HCT116 (cell line): ENCODE measurements at regions not wholly inside any gene's neighbourhood (a gene's known extent, or its start where the extent isn't known, plus 50 kb on each side); places are given as distances from the start of the nearest gene placed in this dataset.

ENCODE experiments used
- ATAC-seq: fragments of 200-7000 bp; cut with Tn5 transposase; 2 replicates; pipeline ENCODE4 v1.9.1; 2020; ENCODE audit warnings: mild to moderate bottlenecking, moderate library complexity
- BruUV-seq: library from RNA; stranded (reverse); fragments of 400-500 nt; replicated peaks from 2 replicates; lab custom pipeline; 2021; lab: Mats Ljungman, UMichigan
- CTCF ChIA-PET: fragments of 300-600 bp; sonication (Branson Sonifier 250); formaldehyde crosslinking; loops from one replicate; lab custom pipeline; 2021; ENCODE audit warnings: antibody characterized with exemption; lab: Charles Lee
- POLR2A ChIA-PET: fragments of 300-600, 350-600 bp; sonication (Branson Sonifier 250); formaldehyde crosslinking; loops from one replicate; lab custom pipeline; 2021; ENCODE audit warnings: antibody characterized with exemption; lab: Charles Lee
- RAD21 ChIA-PET, 2 experiments: fragments of 300-600 bp; sonication (Branson Sonifier 250); formaldehyde crosslinking; loops; one replicate each; lab custom pipeline; 2023; ENCODE audit warnings: low total read pairs in 2 of 2; ENCODE audit not compliant: uncharacterized antibody in 2 of 2, unreplicated experiment in 2 of 2, low non-redundant PET in 1 of 2; lab: Charles Lee
- DNase-seq: peaks from one replicate; pipeline ENCODE4 v3.0.0-alpha.2; 2010; ENCODE audit warnings: low read depth, low spot score
- H2AFZ ChIP-seq: fragments of 200-600 bp; shearing (Covaris generic), sonication (generic); 2 replicates; pipeline ENCODE4 v1.6.1; 2017; ENCODE audit warnings: low read depth, mixed run types, mixed read lengths, antibody characterized with exemption, low read length; ENCODE audit not compliant: poor library complexity, severe bottlenecking
- H3K27ac ChIP-seq: 2 replicates; pipeline ENCODE4 v1.5.1; 2012; ENCODE audit warnings: low read depth, low read length
- H3K27me3 ChIP-seq: fragments of 200-600 bp; sonication (generic); 2 replicates; pipeline ENCODE4 v1.6.1; 2016; ENCODE audit warnings: mixed run types, low read length, mixed read lengths; ENCODE audit not compliant: insufficient read depth
- H3K36me3 ChIP-seq, 2 experiments: fragments of 200-500 bp in 1 of 2; fragments of 200-600 bp in 1 of 2; sonication (Bioruptor generic) in 1 of 2; sonication (generic) in 1 of 2; 2 replicates each; pipeline versions ENCODE4 v1.5.1 to v1.6.1; 2014 to 2016; ENCODE audit warnings: low read length in 2 of 2, inconsistent platforms in 1 of 2, mixed read lengths in 1 of 2, mixed run types in 1 of 2; ENCODE audit not compliant: insufficient read depth in 2 of 2, control insufficient read depth in 1 of 2
- H3K4me1 ChIP-seq, 2 experiments: fragments of 200-600 bp in 1 of 2; sonication (generic) in 1 of 2; 2 replicates each; pipeline versions ENCODE4 v1.5.1 to v1.6.1; 2012 to 2017; ENCODE audit warnings: low read length in 2 of 2, inconsistent platforms in 1 of 2, mild to moderate bottlenecking in 1 of 2, mixed read lengths in 1 of 2, mixed run types in 1 of 2, moderate library complexity in 1 of 2; ENCODE audit not compliant: insufficient read depth in 2 of 2, control insufficient read depth in 1 of 2
- H3K4me2 ChIP-seq: fragments of 200-600 bp; sonication (generic); 2 replicates; pipeline ENCODE4 v1.6.1; 2017; ENCODE audit warnings: mixed run types, low read length, mixed read lengths
- H3K4me3 ChIP-seq, 2 experiments: fragments of 200-600 bp in 1 of 2; sonication (generic) in 1 of 2; replicated peaks in 1 of 2; 2 replicates each; pipeline ENCODE4 v1.5.1; 2011 to 2016; ENCODE audit warnings: low read length in 2 of 2, control low read depth in 1 of 2, low read depth in 1 of 2, mild to moderate bottlenecking in 1 of 2, mixed read lengths in 1 of 2, mixed run types in 1 of 2
- H3K79me2 ChIP-seq: fragments of 200-600 bp; sonication (generic); 2 replicates; pipeline ENCODE4 v1.6.1; 2017; ENCODE audit warnings: mild to moderate bottlenecking, mixed run types, low read length, moderate library complexity, mixed read lengths; ENCODE audit not compliant: insufficient read depth
- H3K9ac ChIP-seq: fragments of 200-600 bp; sonication (generic); 2 replicates; pipeline ENCODE4 v1.6.1; 2016; ENCODE audit warnings: low read length, mixed read lengths
- H3K9me2 ChIP-seq: fragments of 200-600 bp; sonication (generic), shearing (Covaris generic); 2 replicates; pipeline ENCODE4 v1.6.1; 2017; ENCODE audit warnings: mixed run types, mild to moderate bottlenecking, moderate library complexity; ENCODE audit not compliant: insufficient read depth
- H3K9me3 ChIP-seq, 2 experiments: fragments of 200-500 bp in 1 of 2; fragments of 200-600 bp in 1 of 2; sonication (Bioruptor generic) in 1 of 2; sonication (generic) in 1 of 2; 2 replicates each; pipeline ENCODE4 v1.6.1; 2014 to 2017; ENCODE audit warnings: low read length in 2 of 2, mixed read lengths in 2 of 2, inconsistent platforms in 1 of 2, low read depth in 1 of 2, mild to moderate bottlenecking in 1 of 2, mixed run types in 1 of 2, moderate library complexity in 1 of 2; ENCODE audit not compliant: control insufficient read depth in 1 of 2, insufficient read depth in 1 of 2
- H4K20me1 ChIP-seq: fragments of 200-600 bp; sonication (generic), shearing (Covaris generic); 2 replicates; pipeline ENCODE4 v1.6.1; 2017; ENCODE audit warnings: mixed run types, mild to moderate bottlenecking, moderate library complexity; ENCODE audit not compliant: insufficient read depth
- CBX3 ChIP-seq: IDR thresholded peaks from 2 replicates; pipeline ENCODE4 v1.6.1; 2012; ENCODE audit warnings: low read depth
- CEBPB ChIP-seq: IDR thresholded peaks from 2 replicates; pipeline ENCODE4 v1.6.1; 2012; ENCODE audit warnings: low read depth
- EGR1 ChIP-seq: IDR thresholded peaks from 2 replicates; pipeline ENCODE4 v1.6.1; 2012; ENCODE audit warnings: low read depth
- ELF1 ChIP-seq: IDR thresholded peaks from 2 replicates; pipeline ENCODE4 v1.6.1; 2012; ENCODE audit warnings: low read depth, borderline replicate concordance
- EZH2 ChIP-seq: fragments of 200-600 bp; sonication (generic); IDR thresholded peaks from 2 replicates; pipeline ENCODE4 v1.6.1; 2017; ENCODE audit warnings: antibody characterized with exemption, mixed run types
- EZH2phosphoT487 ChIP-seq: fragments of 200-600 bp; IDR thresholded peaks from 2 replicates; pipeline ENCODE4 v1.6.1; 2018; ENCODE audit warnings: antibody characterized with exemption, borderline replicate concordance
- FOSL1 ChIP-seq: IDR thresholded peaks from 2 replicates; pipeline ENCODE4 v1.6.1; 2012; ENCODE audit warnings: low read depth
- POLR2A ChIP-seq: IDR thresholded peaks from 2 replicates; pipeline ENCODE4 v1.7.0; 2011; ENCODE audit warnings: borderline replicate concordance; ENCODE audit not compliant: insufficient read depth, insufficient read length; ENCODE audit errors: extremely low read depth
- SIN3A ChIP-seq: IDR thresholded peaks from 2 replicates; pipeline ENCODE4 v1.6.1; 2012; ENCODE audit warnings: low read depth
- SP1 ChIP-seq: IDR thresholded peaks from 2 replicates; pipeline ENCODE4 v1.6.1; 2012; ENCODE audit warnings: low read depth
- SRF ChIP-seq: IDR thresholded peaks from 2 replicates; pipeline ENCODE4 v1.6.1; 2012; ENCODE audit warnings: low read depth
- YY1 ChIP-seq: IDR thresholded peaks from 2 replicates; pipeline ENCODE4 v1.6.1; 2011; ENCODE audit warnings: low read length, low read depth, moderate library complexity, mild to moderate bottlenecking; ENCODE audit not compliant: insufficient replicate concordance; ENCODE audit errors: extremely low read depth
- ZFX ChIP-seq: fragments of 450-650 bp; IDR thresholded peaks from 2 replicates; pipeline ENCODE4 v1.6.1; 2017
- ZNF274 ChIP-seq: fragments of 200-500 bp; sonication (Bioruptor generic); IDR thresholded peaks from 2 replicates; pipeline ENCODE4 v1.6.1; 2014; ENCODE audit warnings: mild to moderate bottlenecking, low read depth, low read length, inconsistent platforms
- intact Hi-C: fragments of 100-400 bp; cut with micrococcal nuclease; formaldehyde crosslinking; loops from 2 replicates; pipeline ENCODE4 v1.10.0; 2022
- TF ChIP-seq, protein P1 (sequence below): IDR thresholded peaks from 2 replicates; pipeline ENCODE4 v1.6.1; 2012
- TF ChIP-seq, protein P2 (sequence below), 3 experiments: fragments of 200-600 bp in 1 of 3; sonication (generic) in 1 of 3; IDR thresholded peaks in 2 of 3; conservative IDR thresholded peaks in 1 of 3; 2 replicates each; pipeline ENCODE4 v1.5.1; 2012 to 2017; ENCODE audit warnings: low read depth in 2 of 3, low read length in 2 of 3, antibody characterized with exemption in 1 of 3, borderline replicate concordance in 1 of 3, control low read depth in 1 of 3, mild to moderate bottlenecking in 1 of 3, mixed read lengths in 1 of 3, mixed run types in 1 of 3, moderate library complexity in 1 of 3; ENCODE audit not compliant: insufficient read depth in 1 of 3
- TF ChIP-seq, protein P3 (sequence below): IDR thresholded peaks from 2 replicates; pipeline ENCODE4 v1.6.1; 2012; ENCODE audit warnings: low read depth
- TF ChIP-seq, protein P4 (sequence below): IDR thresholded peaks from 2 replicates; pipeline ENCODE4 v1.6.1; 2011; ENCODE audit warnings: mild to moderate bottlenecking, low read length, moderate library complexity; ENCODE audit not compliant: insufficient replicate concordance; ENCODE audit errors: extremely low read depth
- TF ChIP-seq, protein P5 (sequence below): IDR thresholded peaks from 2 replicates; pipeline ENCODE4 v1.6.1; 2012

DNA sequence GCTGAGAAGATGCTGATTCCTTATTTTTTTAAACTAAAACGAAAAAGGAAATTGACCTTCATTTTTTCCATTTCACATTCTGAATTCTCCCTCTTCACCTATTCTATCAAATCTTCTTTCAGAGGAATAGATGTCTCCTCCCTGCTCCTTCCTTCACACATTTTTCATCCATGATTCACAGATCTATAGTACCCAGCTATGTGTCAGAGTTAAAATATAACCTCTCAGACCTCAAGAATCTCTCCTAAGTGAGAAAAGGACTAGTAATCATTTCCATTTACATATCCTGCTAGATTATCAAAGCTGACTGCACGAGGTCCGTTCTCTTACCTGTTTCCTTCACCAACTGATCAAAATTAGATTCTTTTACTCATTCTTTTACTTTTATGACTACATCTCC lies 1297.6 kb upstream of the ALCAM start:
- ATAC-seq (peak; percentile 59; the same call in 1 of the 2 replicates), DNase-seq (no peak)
- TF ChIP-seq EGR1 = no peak
- TF ChIP-seq SP1 = no peak
- TF ChIP-seq POLR2A = no peak
- TF ChIP-seq, protein P1, sequence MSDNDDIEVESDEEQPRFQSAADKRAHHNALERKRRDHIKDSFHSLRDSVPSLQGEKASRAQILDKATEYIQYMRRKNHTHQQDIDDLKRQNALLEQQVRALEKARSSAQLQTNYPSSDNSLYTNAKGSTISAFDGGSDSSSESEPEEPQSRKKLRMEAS = no peak
- no peak for TF ChIP-seq SRF
- no peak for TF ChIP-seq ZFX
- no peak for TF ChIP-seq ZNF274
- TF ChIP-seq CBX3 = no peak
- no peak for TF ChIP-seq FOSL1
- TF ChIP-seq, protein P2, sequence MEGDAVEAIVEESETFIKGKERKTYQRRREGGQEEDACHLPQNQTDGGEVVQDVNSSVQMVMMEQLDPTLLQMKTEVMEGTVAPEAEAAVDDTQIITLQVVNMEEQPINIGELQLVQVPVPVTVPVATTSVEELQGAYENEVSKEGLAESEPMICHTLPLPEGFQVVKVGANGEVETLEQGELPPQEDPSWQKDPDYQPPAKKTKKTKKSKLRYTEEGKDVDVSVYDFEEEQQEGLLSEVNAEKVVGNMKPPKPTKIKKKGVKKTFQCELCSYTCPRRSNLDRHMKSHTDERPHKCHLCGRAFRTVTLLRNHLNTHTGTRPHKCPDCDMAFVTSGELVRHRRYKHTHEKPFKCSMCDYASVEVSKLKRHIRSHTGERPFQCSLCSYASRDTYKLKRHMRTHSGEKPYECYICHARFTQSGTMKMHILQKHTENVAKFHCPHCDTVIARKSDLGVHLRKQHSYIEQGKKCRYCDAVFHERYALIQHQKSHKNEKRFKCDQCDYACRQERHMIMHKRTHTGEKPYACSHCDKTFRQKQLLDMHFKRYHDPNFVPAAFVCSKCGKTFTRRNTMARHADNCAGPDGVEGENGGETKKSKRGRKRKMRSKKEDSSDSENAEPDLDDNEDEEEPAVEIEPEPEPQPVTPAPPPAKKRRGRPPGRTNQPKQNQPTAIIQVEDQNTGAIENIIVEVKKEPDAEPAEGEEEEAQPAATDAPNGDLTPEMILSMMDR (IDR thresholded peaks at IDR 0.05 in 2 of 3, conservative IDR thresholded peaks at IDR 0.05 in 1 of 3; ENCODE audit: borderline replicate concordance in 1 of 3, insufficient read depth in 1 of 3, low read depth in 2 of 3, low read length in 2 of 3) = no peak
- no peak for TF ChIP-seq EZH2
- TF ChIP-seq, protein P3, sequence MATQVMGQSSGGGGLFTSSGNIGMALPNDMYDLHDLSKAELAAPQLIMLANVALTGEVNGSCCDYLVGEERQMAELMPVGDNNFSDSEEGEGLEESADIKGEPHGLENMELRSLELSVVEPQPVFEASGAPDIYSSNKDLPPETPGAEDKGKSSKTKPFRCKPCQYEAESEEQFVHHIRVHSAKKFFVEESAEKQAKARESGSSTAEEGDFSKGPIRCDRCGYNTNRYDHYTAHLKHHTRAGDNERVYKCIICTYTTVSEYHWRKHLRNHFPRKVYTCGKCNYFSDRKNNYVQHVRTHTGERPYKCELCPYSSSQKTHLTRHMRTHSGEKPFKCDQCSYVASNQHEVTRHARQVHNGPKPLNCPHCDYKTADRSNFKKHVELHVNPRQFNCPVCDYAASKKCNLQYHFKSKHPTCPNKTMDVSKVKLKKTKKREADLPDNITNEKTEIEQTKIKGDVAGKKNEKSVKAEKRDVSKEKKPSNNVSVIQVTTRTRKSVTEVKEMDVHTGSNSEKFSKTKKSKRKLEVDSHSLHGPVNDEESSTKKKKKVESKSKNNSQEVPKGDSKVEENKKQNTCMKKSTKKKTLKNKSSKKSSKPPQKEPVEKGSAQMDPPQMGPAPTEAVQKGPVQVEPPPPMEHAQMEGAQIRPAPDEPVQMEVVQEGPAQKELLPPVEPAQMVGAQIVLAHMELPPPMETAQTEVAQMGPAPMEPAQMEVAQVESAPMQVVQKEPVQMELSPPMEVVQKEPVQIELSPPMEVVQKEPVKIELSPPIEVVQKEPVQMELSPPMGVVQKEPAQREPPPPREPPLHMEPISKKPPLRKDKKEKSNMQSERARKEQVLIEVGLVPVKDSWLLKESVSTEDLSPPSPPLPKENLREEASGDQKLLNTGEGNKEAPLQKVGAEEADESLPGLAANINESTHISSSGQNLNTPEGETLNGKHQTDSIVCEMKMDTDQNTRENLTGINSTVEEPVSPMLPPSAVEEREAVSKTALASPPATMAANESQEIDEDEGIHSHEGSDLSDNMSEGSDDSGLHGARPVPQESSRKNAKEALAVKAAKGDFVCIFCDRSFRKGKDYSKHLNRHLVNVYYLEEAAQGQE = no peak
- TF ChIP-seq ELF1 = no peak
- TF ChIP-seq, protein P4, sequence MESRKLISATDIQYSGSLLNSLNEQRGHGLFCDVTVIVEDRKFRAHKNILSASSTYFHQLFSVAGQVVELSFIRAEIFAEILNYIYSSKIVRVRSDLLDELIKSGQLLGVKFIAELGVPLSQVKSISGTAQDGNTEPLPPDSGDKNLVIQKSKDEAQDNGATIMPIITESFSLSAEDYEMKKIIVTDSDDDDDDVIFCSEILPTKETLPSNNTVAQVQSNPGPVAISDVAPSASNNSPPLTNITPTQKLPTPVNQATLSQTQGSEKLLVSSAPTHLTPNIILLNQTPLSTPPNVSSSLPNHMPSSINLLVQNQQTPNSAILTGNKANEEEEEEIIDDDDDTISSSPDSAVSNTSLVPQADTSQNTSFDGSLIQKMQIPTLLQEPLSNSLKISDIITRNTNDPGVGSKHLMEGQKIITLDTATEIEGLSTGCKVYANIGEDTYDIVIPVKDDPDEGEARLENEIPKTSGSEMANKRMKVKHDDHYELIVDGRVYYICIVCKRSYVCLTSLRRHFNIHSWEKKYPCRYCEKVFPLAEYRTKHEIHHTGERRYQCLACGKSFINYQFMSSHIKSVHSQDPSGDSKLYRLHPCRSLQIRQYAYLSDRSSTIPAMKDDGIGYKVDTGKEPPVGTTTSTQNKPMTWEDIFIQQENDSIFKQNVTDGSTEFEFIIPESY = no peak
- no peak for TF ChIP-seq YY1
- TF ChIP-seq SIN3A = no peak
- TF ChIP-seq, protein P5, sequence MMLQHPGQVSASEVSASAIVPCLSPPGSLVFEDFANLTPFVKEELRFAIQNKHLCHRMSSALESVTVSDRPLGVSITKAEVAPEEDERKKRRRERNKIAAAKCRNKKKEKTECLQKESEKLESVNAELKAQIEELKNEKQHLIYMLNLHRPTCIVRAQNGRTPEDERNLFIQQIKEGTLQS = no peak
- no peak for TF ChIP-seq EZH2phosphoT487
- TF ChIP-seq CEBPB = no peak
- no peaks in the 10 kb centered on the region for H3K36me3 ChIP-seq
- no peaks in the 10 kb centered on the region for H3K9me2 ChIP-seq
- no peaks in the 10 kb centered on the region for H3K27me3 ChIP-seq
- peaks cover 0 to 12% of the 10 kb centered on the region in 2 experiments; a peak in 2 of 4 replicates for H3K4me1 ChIP-seq
- intact Hi-C loops = no loop called here
- peak overlapping the region; percentile 40; the same call in 1 of the 2 replicates for H3K4me2 ChIP-seq
- no peak overlapping the region for H3K9ac ChIP-seq
- POLR2A ChIA-PET = no interaction called here
- RAD21 ChIA-PET = no interaction called here
- no peaks in the 10 kb centered on the region for H3K79me2 ChIP-seq
- BruUV-seq = no TSS peak
- no peak overlapping the region for H3K4me3 ChIP-seq
- no peaks in the 10 kb centered on the region for H3K9me3 ChIP-seq
- no peaks in the 10 kb centered on the region for H4K20me1 ChIP-seq
- H3K27ac ChIP-seq = no peak overlapping the region
- peak overlapping the region; percentile 77 for H2AFZ ChIP-seq
- CTCF ChIA-PET = no interaction called here
